OCI-LY3 (cell line): ENCODE measurements at regions not wholly inside any gene's neighbourhood (a gene's known extent, or its start where the extent isn't known, plus 50 kb on each side); places are given as distances from the start of the nearest gene placed in this dataset.

Experiments
- H2AFZ ChIP-seq: fragments of 200-600, 300-600 bp; shearing (Covaris generic); 2 replicates; pipeline ENCODE4 v1.6.0; 2014; ENCODE audit warnings: antibody characterized with exemption, low read depth, low read length
- H3K27ac ChIP-seq: fragments of 200-600, 300-600 bp; sonication (generic); 2 replicates; pipeline ENCODE4 v1.5.1; 2014; ENCODE audit warnings: mild to moderate bottlenecking, low read length, moderate library complexity, mixed read lengths
- H3K27me3 ChIP-seq: fragments of 200-600, 300-600 bp; sonication (generic); 2 replicates; pipeline ENCODE4 v1.6.1; 2014; ENCODE audit warnings: low read depth, low read length, mixed read lengths
- H3K36me3 ChIP-seq: fragments of 200-600, 300-600 bp; sonication (generic); replicated peaks from 2 replicates; pipeline ENCODE3; 2014; ENCODE audit warnings: low read depth, low read length, mixed read lengths
- H3K4me1 ChIP-seq: fragments of 300-600, 200-600 bp; sonication (generic); 2 replicates; pipeline ENCODE4 v1.6.1; 2014; ENCODE audit warnings: low read length, mixed read lengths
- H3K4me2 ChIP-seq: fragments of 200-600, 300-600 bp; sonication (generic); 2 replicates; pipeline ENCODE4 v1.6.1; 2014; ENCODE audit warnings: low read length, mixed read lengths
- H3K4me3 ChIP-seq: fragments of 300-600, 200-600 bp; sonication (generic); 2 replicates; pipeline ENCODE4 v1.5.1; 2014; ENCODE audit warnings: antibody characterized with exemption, mild to moderate bottlenecking, low read length, moderate library complexity
- H3K79me2 ChIP-seq: fragments of 300-600, 200-600 bp; shearing (Covaris generic); 2 replicates; pipeline ENCODE4 v1.6.1; 2014; ENCODE audit warnings: mild to moderate bottlenecking, low read length, mixed read lengths
- H3K9ac ChIP-seq: fragments of 300-600, 200-600 bp; shearing (Covaris generic); 2 replicates; pipeline ENCODE4 v1.6.0; 2014; ENCODE audit warnings: mild to moderate bottlenecking, low read length, moderate library complexity
- H3K9me3 ChIP-seq: fragments of 200-600, 300-600 bp; shearing (Covaris generic); 2 replicates; pipeline ENCODE4 v1.6.1; 2014; ENCODE audit warnings: low read length, mixed read lengths; ENCODE audit not compliant: insufficient read depth
- H4K20me1 ChIP-seq: fragments of 200-600, 300-600 bp; sonication (generic); 2 replicates; pipeline ENCODE4 v1.6.1; 2016; ENCODE audit warnings: low read length, mixed read lengths; ENCODE audit not compliant: insufficient read depth
- CTCF ChIP-seq: fragments of 200-600, 300-600 bp; sonication (generic); IDR thresholded peaks from 2 replicates; pipeline ENCODE4 v1.5.1; 2014; ENCODE audit warnings: antibody characterized with exemption, low read length, low read depth
- EZH2phosphoT487 ChIP-seq: fragments of 200-600 bp; shearing (Covaris generic); IDR thresholded peaks from 2 replicates; pipeline ENCODE4 v1.6.1; 2018; ENCODE audit warnings: antibody characterized with exemption, mixed run types, low read depth

DNA sequence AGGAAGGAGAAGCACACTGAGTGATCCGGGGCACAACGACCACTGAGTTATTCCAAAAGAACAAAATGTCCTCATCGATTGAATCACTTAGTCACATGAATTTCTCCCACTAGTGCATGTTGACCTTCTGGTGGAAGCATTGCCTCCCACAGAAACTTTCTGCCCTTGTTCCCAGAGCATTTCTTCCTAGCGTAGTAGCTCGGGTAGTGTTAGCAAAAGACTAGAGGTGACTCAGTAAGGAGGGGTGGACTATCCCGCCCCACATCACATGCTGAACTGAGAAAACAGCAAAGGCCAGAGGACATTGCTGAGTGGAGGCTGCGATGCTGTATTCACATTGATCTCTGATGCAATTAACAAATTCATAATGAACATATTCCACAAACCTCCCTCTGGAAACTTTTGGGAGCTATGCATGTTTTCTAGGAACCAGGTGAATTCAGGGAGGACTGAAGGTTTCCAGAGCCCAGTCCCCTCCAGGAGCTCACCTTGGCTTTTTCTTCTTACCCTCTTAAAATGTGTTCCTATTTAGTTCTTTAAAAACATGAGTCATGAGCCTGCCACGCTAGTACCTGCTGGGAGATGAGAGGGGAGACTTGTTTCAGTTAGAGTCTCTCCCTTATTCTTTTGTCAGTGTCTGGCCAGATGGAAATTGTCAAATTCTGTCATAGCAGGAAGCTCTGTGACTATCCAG is 507.9 kb downstream of the CDH26 start:
- no peaks in the 10 kb centered on the region for H3K9me3 ChIP-seq
- no peak overlapping the region for H3K4me2 ChIP-seq
- no peaks in the 10 kb centered on the region for H3K36me3 ChIP-seq
- H3K4me3 ChIP-seq, result no peak overlapping the region
- no peak overlapping the region for H3K27ac ChIP-seq
- no peaks in the 10 kb centered on the region for H3K79me2 ChIP-seq
- no peaks in the 10 kb centered on the region for H3K27me3 ChIP-seq
- no peaks in the 10 kb centered on the region for H4K20me1 ChIP-seq
- no peak overlapping the region for H2AFZ ChIP-seq
- H3K4me1 ChIP-seq, result no peaks in the 10 kb centered on the region
- TF ChIP-seq CTCF (no peak), EZH2phosphoT487 (no peak)
- H3K9ac ChIP-seq, result no peak overlapping the region

DNA sequence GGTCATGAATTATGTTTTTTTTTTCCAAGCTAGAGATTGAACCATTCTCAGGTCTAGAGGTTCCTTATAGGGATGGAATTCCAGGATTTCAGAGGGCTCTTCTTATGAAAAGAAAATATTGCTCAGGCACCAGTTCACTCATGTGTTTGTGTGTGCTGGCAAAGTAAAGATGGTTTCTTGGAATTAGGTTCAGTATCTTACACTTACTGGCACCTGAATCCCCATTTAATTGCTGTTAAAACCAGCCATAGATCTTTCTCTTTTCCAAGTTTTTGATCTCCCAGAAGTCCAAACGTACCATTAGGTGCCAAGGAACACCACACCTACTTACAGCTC is 508.4 kb downstream of the CDH26 start:
- Histone ChIP-seq H3K4me3 (no peak overlapping the region), H3K79me2 (no peaks in the 10 kb centered on the region), H3K36me3 (no peaks in the 10 kb centered on the region), H3K9ac (no peak overlapping the region), H3K27me3 (no peaks in the 10 kb centered on the region), H2AFZ (no peak overlapping the region), H3K9me3 (no peaks in the 10 kb centered on the region), H4K20me1 (no peaks in the 10 kb centered on the region), H3K4me2 (no peak overlapping the region), H3K4me1 (no peaks in the 10 kb centered on the region), H3K27ac (no peak overlapping the region)
- TF ChIP-seq EZH2phosphoT487, result no peak
- TF ChIP-seq CTCF, result no peak

GRCh38 chr20:60467078-60467477 is 508.9 kb downstream of the CDH26 start:
- no peaks in the 10 kb centered on the region for H3K79me2 ChIP-seq
- H3K4me1 ChIP-seq, result no peaks in the 10 kb centered on the region
- TF ChIP-seq EZH2phosphoT487 (no peak), CTCF (no peak)
- no peak overlapping the region for H3K9ac ChIP-seq
- H3K27ac ChIP-seq, result no peak overlapping the region
- H4K20me1 ChIP-seq, result no peaks in the 10 kb centered on the region
- H3K4me3 ChIP-seq, result no peak overlapping the region
- no peak overlapping the region for H2AFZ ChIP-seq
- H3K9me3 ChIP-seq, result no peaks in the 10 kb centered on the region
- no peaks in the 10 kb centered on the region for H3K36me3 ChIP-seq
- no peak overlapping the region for H3K4me2 ChIP-seq
- no peaks in the 10 kb centered on the region for H3K27me3 ChIP-seq

- Histone ChIP-seq H3K9me3 (no peaks in the 10 kb centered on the region), H3K27ac (no peak overlapping the region), H3K27me3 (no peaks in the 10 kb centered on the region), H2AFZ (no peak overlapping the region), H3K36me3 (no peaks in the 10 kb centered on the region), H3K79me2 (no peaks in the 10 kb centered on the region), H4K20me1 (no peaks in the 10 kb centered on the region), H3K4me2 (no peak overlapping the region), H3K9ac (no peak overlapping the region), H3K4me1 (no peaks in the 10 kb centered on the region), H3K4me3 (no peak overlapping the region)
- TF ChIP-seq EZH2phosphoT487, result no peak
- no peak for TF ChIP-seq CTCF
Observed at GRCh38 chr20:60467771-60468170, 509.5 kb downstream of the CDH26 start.
